Testis (tissue), 2 donors: ENCODE measurements at regions not wholly inside any gene's neighbourhood (a gene's known extent, or its start where the extent isn't known, plus 50 kb on each side); places are given as distances from the start of the nearest gene placed in this dataset.

Experiments
- CTCF ChIP-seq, 3 experiments: fragments of 450-650 bp in 2 of 3; fragments of 200-600 bp in 1 of 3; sonication (generic) in 1 of 3; IDR thresholded peaks; one replicate each; pipeline ENCODE4 v1.5.1; 2016 to 2019; ENCODE audit warnings: antibody characterized with exemption in 3 of 3, mild to moderate bottlenecking in 2 of 3, moderate library complexity in 1 of 3
- POLR2A ChIP-seq: fragments of 450-650 bp; IDR thresholded peaks from one replicate; pipeline ENCODE4 v1.6.1; 2017; ENCODE audit warnings: antibody characterized with exemption, mild to moderate bottlenecking, moderate library complexity

GRCh38 chr5:166192696-166193095 is 2098.7 kb upstream of the WWC1 start:
- TF ChIP-seq CTCF (IDR thresholded peaks at IDR 0.05) (no peak), POLR2A (no peak)
